ENCODE measurements at regions not wholly inside any gene's neighbourhood (a gene's known extent, or its start where the extent isn't known, plus 50 kb on each side); places are given as distances from the start of the nearest gene placed in this dataset.

DNA sequence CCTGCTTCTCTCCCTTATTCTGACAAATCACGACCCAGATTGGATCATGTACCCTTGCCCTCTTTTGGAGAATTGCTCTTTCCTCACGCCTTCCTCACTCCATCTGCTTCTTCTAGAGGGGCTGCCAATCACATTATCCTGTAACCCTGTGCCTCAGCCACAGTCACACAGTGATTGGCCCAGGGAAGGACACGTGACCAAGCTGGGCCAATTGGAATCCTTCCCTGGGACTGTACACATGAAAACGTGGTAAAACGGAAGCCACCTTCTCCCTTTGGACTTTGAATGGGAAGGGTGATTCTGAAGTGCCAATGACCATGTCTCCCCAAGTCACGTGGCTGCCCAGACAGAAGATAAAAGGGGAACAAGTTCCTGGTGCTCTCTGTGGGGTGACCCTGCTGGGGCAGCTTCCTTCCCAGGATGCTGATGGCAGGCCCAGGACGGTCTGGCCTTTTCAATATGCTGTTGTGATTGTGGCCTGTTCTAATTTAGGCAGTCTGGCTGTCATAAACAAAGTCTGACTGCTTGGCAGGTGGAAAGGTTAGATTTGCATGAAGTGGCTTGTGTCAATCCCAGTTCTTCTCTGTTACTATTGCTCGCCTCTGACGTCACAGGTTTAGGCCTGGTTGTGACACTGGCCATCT, 92.9 kb downstream of the UBIAD1 start:
- no peak for DNase-seq (ENCODE audit: insufficient read length, low spot score, missing footprints)
- H3K36me3 ChIP-seq (ENCODE audit: insufficient read depth, low read length): no peaks in the 10 kb centered on the region
- no peaks in the 10 kb centered on the region for H3K4me1 ChIP-seq (ENCODE audit: insufficient read depth, low read length)
- TF ChIP-seq, protein P1, sequence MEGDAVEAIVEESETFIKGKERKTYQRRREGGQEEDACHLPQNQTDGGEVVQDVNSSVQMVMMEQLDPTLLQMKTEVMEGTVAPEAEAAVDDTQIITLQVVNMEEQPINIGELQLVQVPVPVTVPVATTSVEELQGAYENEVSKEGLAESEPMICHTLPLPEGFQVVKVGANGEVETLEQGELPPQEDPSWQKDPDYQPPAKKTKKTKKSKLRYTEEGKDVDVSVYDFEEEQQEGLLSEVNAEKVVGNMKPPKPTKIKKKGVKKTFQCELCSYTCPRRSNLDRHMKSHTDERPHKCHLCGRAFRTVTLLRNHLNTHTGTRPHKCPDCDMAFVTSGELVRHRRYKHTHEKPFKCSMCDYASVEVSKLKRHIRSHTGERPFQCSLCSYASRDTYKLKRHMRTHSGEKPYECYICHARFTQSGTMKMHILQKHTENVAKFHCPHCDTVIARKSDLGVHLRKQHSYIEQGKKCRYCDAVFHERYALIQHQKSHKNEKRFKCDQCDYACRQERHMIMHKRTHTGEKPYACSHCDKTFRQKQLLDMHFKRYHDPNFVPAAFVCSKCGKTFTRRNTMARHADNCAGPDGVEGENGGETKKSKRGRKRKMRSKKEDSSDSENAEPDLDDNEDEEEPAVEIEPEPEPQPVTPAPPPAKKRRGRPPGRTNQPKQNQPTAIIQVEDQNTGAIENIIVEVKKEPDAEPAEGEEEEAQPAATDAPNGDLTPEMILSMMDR (IDR thresholded peaks at IDR 0.05; ENCODE audit: extremely low read depth, low read depth, low read length): no peak
- peaks cover 3% of the 10 kb centered on the region for H3K27me3 ChIP-seq (ENCODE audit: insufficient read depth, low read length)
- no peaks in the 10 kb centered on the region for H3K9me3 ChIP-seq (ENCODE audit: low read depth, low read length)
- H3K27ac ChIP-seq (ENCODE audit: low read depth, low read length): no peak overlapping the region
- no peaks in the 10 kb centered on the region for H4K20me1 ChIP-seq (ENCODE audit: insufficient read depth, low read length)
- H2AFZ ChIP-seq (ENCODE audit: low read length): no peak overlapping the region
- no peak overlapping the region for H3K4me2 ChIP-seq (ENCODE audit: insufficient read depth, low read length)
- H3K79me2 ChIP-seq (ENCODE audit: insufficient read depth, low read length): no peaks in the 10 kb centered on the region
- no peak overlapping the region for H3K4me3 ChIP-seq (ENCODE audit: insufficient read depth, low read length)

DNA sequence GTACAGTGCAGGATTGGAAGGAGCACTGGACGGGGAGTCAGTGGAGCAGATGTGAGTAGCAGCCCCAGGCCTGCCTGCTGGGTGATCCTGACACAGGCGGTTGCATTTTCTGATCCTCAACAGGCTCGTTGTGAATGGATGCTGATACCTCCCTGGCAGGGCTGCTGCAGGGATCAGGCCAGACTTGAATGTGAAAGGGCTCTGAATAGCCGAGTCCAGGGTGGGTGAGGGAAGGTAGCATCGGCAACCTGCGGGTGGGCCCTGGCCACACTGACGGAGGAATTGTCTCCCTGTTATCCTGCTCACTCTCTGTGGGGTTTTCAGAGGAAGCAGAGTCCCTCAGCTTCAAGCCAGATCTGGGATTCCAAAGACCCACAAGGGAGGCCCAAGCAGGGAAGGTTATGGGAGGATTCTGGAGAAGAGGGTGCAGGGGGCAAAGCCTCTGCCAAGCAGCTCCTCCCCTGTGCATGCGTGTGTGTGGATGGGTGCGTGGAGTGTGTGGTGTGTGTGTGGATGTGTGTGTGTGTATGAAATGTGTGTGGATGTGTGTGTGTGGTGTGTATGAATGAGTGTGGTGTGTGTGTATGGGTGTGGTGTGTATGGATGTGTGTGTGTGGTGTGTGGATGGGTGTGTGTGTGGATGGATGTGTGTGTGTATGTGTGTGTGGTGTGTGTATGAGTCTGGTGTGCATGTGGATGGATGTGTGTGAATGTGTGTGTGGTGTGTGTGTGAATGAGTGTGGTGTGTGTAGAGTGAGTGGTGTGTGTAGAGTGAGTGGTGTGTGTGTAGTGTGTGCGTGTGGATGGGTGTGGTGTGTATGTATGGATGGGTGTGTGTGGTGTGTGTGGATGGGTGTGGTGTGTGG, 100.3 kb downstream of the UBIAD1 start:
- H3K79me2 ChIP-seq (ENCODE audit: insufficient read depth, low read length): no peaks in the 10 kb centered on the region
- H3K4me1 ChIP-seq (ENCODE audit: insufficient read depth, low read length): no peaks in the 10 kb centered on the region
- peaks cover 6% of the 10 kb centered on the region for H3K27me3 ChIP-seq (ENCODE audit: insufficient read depth, low read length)
- no peak overlapping the region for H3K4me2 ChIP-seq (ENCODE audit: insufficient read depth, low read length)
- H3K4me3 ChIP-seq (ENCODE audit: insufficient read depth, low read length): no peak overlapping the region
- H3K27ac ChIP-seq (ENCODE audit: low read depth, low read length): no peak overlapping the region
- no peaks in the 10 kb centered on the region for H3K36me3 ChIP-seq (ENCODE audit: insufficient read depth, low read length)
- peak; percentile 32 for DNase-seq (ENCODE audit: insufficient read length, low spot score, missing footprints)
- no peaks in the 10 kb centered on the region for H3K9me3 ChIP-seq (ENCODE audit: low read depth, low read length)
- TF ChIP-seq, protein P1 (IDR thresholded peaks at IDR 0.05; ENCODE audit: extremely low read depth, low read depth, low read length): no peak
- no peak overlapping the region for H2AFZ ChIP-seq (ENCODE audit: low read length)
- no peaks in the 10 kb centered on the region for H4K20me1 ChIP-seq (ENCODE audit: insufficient read depth, low read length)

DNA sequence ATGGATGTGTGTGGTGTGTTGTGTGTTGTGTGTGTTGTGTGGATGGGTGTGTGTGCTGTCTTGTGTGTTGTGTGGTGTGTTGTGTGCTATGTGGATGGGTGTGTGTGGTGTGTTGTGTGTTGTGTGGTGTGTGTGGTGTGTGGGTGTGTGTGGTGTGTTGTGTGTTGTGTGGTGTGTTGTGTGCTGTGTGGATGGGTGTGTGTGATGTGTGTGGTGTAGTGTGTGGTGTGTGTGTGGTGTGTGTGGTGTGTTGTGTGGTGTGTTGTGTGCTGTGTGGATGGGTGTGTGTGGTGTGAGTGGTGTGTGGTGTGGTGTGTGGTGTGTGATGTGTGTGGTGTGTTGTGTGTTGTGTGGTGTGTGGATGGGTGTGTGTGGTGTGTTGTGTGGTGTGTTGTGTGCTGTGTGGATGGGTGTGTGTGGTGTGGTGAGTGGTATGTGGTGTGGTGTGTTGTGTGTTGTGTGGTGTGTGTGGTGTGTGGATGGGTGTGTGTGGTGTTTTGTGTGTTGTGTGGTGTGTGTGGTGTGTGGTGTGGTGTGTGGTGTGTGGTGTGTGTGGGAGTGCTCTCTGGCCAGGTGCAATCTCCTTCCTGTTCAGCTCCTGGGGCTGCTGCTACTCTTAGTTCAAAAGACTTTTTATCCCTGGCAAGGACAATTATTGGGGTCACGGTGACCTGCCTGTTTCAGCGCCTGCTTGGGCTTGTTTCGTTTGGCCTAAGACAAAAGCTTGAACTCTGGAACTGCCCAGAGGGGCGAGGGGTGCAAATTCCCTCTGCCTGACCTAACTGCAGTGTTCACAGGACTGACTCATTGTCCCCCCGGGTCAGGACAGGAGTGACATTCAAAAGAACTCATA, 101.1 kb downstream of the UBIAD1 start:
- peak; percentile 23 for DNase-seq (ENCODE audit: insufficient read length, low spot score, missing footprints)
- Histone ChIP-seq H3K9me3 (ENCODE audit: low read depth, low read length) (no peaks in the 10 kb centered on the region), H3K27ac (ENCODE audit: low read depth, low read length) (no peak overlapping the region), H3K4me1 (ENCODE audit: insufficient read depth, low read length) (no peaks in the 10 kb centered on the region), H2AFZ (ENCODE audit: low read length) (no peak overlapping the region), H4K20me1 (ENCODE audit: insufficient read depth, low read length) (no peaks in the 10 kb centered on the region), H3K79me2 (ENCODE audit: insufficient read depth, low read length) (no peaks in the 10 kb centered on the region), H3K4me2 (ENCODE audit: insufficient read depth, low read length) (no peak overlapping the region), H3K36me3 (ENCODE audit: insufficient read depth, low read length) (no peaks in the 10 kb centered on the region), H3K27me3 (ENCODE audit: insufficient read depth, low read length) (peaks cover 6% of the 10 kb centered on the region), H3K4me3 (ENCODE audit: insufficient read depth, low read length) (no peak overlapping the region)
- TF ChIP-seq, protein P1 (IDR thresholded peaks at IDR 0.05; ENCODE audit: extremely low read depth, low read depth, low read length): no peak
